H9 (cell line): ENCODE measurements at regions not wholly inside any gene's neighbourhood (a gene's known extent, or its start where the extent isn't known, plus 50 kb on each side); places are given as distances from the start of the nearest gene placed in this dataset.

ENCODE experiments used
- DNase-seq: peaks from one replicate; pipeline ENCODE4 v3.0.0-alpha.2; 2017
- H2AFZ ChIP-seq: one replicate; pipeline ENCODE4 v1.6.1; 2013; ENCODE audit warnings: mild to moderate bottlenecking, low read length, control low read depth, moderate library complexity
- H2AK5ac ChIP-seq: 2 replicates; pipeline ENCODE4 v1.6.1; 2013; ENCODE audit warnings: low read length, control low read depth, mixed read lengths; ENCODE audit not compliant: insufficient read length
- H2BK120ac ChIP-seq: one replicate; pipeline ENCODE4 v1.6.1; 2013; ENCODE audit warnings: low read depth, mild to moderate bottlenecking, low read length, control low read depth, inconsistent platforms; ENCODE audit not compliant: poor library complexity, severe bottlenecking
- H2BK12ac ChIP-seq: 2 replicates; pipeline ENCODE4 v1.6.1; 2013; ENCODE audit warnings: low read length, control low read depth, mixed read lengths, low read depth; ENCODE audit not compliant: insufficient read length
- H2BK15ac ChIP-seq: 2 replicates; pipeline ENCODE4 v1.6.1; 2013; ENCODE audit warnings: low read depth, low read length, control low read depth
- H2BK20ac ChIP-seq: one replicate; pipeline ENCODE4 v1.6.1; 2013; ENCODE audit warnings: low read depth, mild to moderate bottlenecking, low read length, control low read depth, inconsistent platforms; ENCODE audit not compliant: poor library complexity, severe bottlenecking
- H2BK5ac ChIP-seq: 2 replicates; pipeline ENCODE4 v1.6.1; 2013; ENCODE audit warnings: low read length, control low read depth, mixed read lengths; ENCODE audit not compliant: insufficient read length
- H3K14ac ChIP-seq: 2 replicates; pipeline ENCODE4 v1.6.1; 2013; ENCODE audit warnings: low read length, control low read depth; ENCODE audit not compliant: insufficient read depth
- H3K18ac ChIP-seq: 2 replicates; pipeline ENCODE4 v1.6.1; 2013; ENCODE audit warnings: low read depth, mild to moderate bottlenecking, mixed read lengths, low read length, control low read depth; ENCODE audit not compliant: insufficient read length
- H3K23ac ChIP-seq: 2 replicates; pipeline ENCODE4 v1.6.1; 2013; ENCODE audit warnings: low read length, control low read depth, mixed read lengths, low read depth; ENCODE audit not compliant: insufficient read length
- H3K23me2 ChIP-seq: 2 replicates; pipeline ENCODE4 v1.6.1; 2013; ENCODE audit warnings: low read depth, mild to moderate bottlenecking, mixed read lengths, low read length, control low read depth; ENCODE audit not compliant: insufficient read length, poor library complexity, severe bottlenecking
- H3K27ac ChIP-seq: 2 replicates; pipeline ENCODE4 v1.5.1; 2013; ENCODE audit warnings: low read length, control low read depth, mixed read lengths, low read depth; ENCODE audit not compliant: insufficient read length
- H3K27me3 ChIP-seq: 2 replicates; pipeline ENCODE4 v1.6.1; 2013; ENCODE audit warnings: low read length, control low read depth, inconsistent platforms; ENCODE audit not compliant: insufficient read depth
- H3K4ac ChIP-seq: 2 replicates; pipeline ENCODE4 v1.6.1; 2013; ENCODE audit warnings: low read depth, mild to moderate bottlenecking, control low read depth, inconsistent platforms, low read length, moderate library complexity
- H3K4me1 ChIP-seq: 2 replicates; pipeline ENCODE4 v1.6.1; 2013; ENCODE audit warnings: low read length, control low read depth, inconsistent platforms; ENCODE audit not compliant: insufficient read depth
- H3K4me2 ChIP-seq: 2 replicates; pipeline ENCODE4 v1.6.1; 2013; ENCODE audit warnings: low read length, control low read depth, mixed read lengths; ENCODE audit not compliant: insufficient read length, insufficient read depth
- H3K56ac ChIP-seq: 2 replicates; pipeline ENCODE4 v1.6.1; 2013; ENCODE audit warnings: low read depth, mild to moderate bottlenecking, mixed read lengths, low read length, control low read depth; ENCODE audit not compliant: insufficient read length
- H3K79me1 ChIP-seq: 2 replicates; pipeline ENCODE4 v1.6.1; 2013; ENCODE audit warnings: low read depth, mild to moderate bottlenecking, moderate library complexity, low read length, control low read depth, inconsistent platforms; ENCODE audit not compliant: insufficient read depth, poor library complexity, severe bottlenecking
- H3K79me2 ChIP-seq: 2 replicates; pipeline ENCODE4 v1.6.1; 2013; ENCODE audit warnings: low read length, control low read depth, inconsistent platforms; ENCODE audit not compliant: insufficient read depth
- H3K9ac ChIP-seq: 2 replicates; pipeline ENCODE4 v1.6.1; 2013; ENCODE audit warnings: low read length, control low read depth, mixed read lengths; ENCODE audit not compliant: insufficient read length; ENCODE audit errors: extremely low read depth
- H3K9me3 ChIP-seq: one replicate; pipeline ENCODE4 v1.6.1; 2013; ENCODE audit warnings: low read depth, low read length, inconsistent platforms; ENCODE audit not compliant: control insufficient read depth
- H3T11ph ChIP-seq: one replicate; pipeline ENCODE4 v1.6.1; 2013; ENCODE audit warnings: mild to moderate bottlenecking, low read length, control low read depth, inconsistent platforms
- H4K20me1 ChIP-seq: one replicate; pipeline ENCODE4 v1.6.1; 2013; ENCODE audit not compliant: control insufficient read depth, insufficient read length, insufficient read depth
- H4K5ac ChIP-seq: 2 replicates; pipeline ENCODE4 v1.6.1; 2013; ENCODE audit warnings: low read depth, mild to moderate bottlenecking, mixed read lengths, low read length, control low read depth; ENCODE audit not compliant: insufficient read length
- H4K8ac ChIP-seq: replicated peaks from 2 replicates; pipeline ENCODE4 v1.6.1; 2013; ENCODE audit warnings: low read length, control low read depth, mixed read lengths, low read depth; ENCODE audit not compliant: insufficient read length
- H4K91ac ChIP-seq: 2 replicates; pipeline ENCODE4 v1.6.1; 2013; ENCODE audit warnings: low read depth, mild to moderate bottlenecking, moderate library complexity, mixed read lengths, low read length, control low read depth; ENCODE audit not compliant: insufficient read length
- H3K27ac Mint-ChIP-seq, 3 experiments: 2 replicates in 2 of 3; 3 replicates in 1 of 3; pipeline ENCODE4 v1.8.0; 2020 to 2021; ENCODE audit warnings: mixed read lengths in 3 of 3, mild to moderate bottlenecking in 1 of 3, moderate library complexity in 1 of 3
- H3K27me3 Mint-ChIP-seq: 2 replicates; pipeline ENCODE4 v1.8.0; 2021; ENCODE audit warnings: low read depth, mild to moderate bottlenecking, moderate library complexity, mixed read lengths
- H3K36me3 Mint-ChIP-seq, 3 experiments: 2 replicates in 2 of 3; 3 replicates in 1 of 3; pipeline ENCODE4 v1.8.0; 2020 to 2021; ENCODE audit warnings: low read depth in 3 of 3, mixed read lengths in 3 of 3; ENCODE audit not compliant: insufficient read depth in 1 of 3
- H3K4me1 Mint-ChIP-seq, 2 experiments: 2 replicates each; pipeline ENCODE4 v1.8.0; 2020; ENCODE audit warnings: mixed read lengths in 2 of 2
- H3K4me3 Mint-ChIP-seq, 2 experiments: 2 replicates in 1 of 2; 3 replicates in 1 of 2; pipeline ENCODE4 v1.8.0; 2020 to 2021; ENCODE audit warnings: mild to moderate bottlenecking in 2 of 2, mixed read lengths in 2 of 2, moderate library complexity in 1 of 2
- H3K9me3 Mint-ChIP-seq, 2 experiments: 2 replicates in 1 of 2; 3 replicates in 1 of 2; pipeline ENCODE4 v1.8.0; 2020; ENCODE audit warnings: mild to moderate bottlenecking in 2 of 2, mixed read lengths in 2 of 2, moderate library complexity in 1 of 2
- CTCF ChIP-seq: fragments of 200-600 bp; sonication (generic); conservative IDR thresholded peaks from 3 replicates; pipeline ENCODE4 v1.8.0; 2021; ENCODE audit warnings: antibody characterized with exemption, mild to moderate bottlenecking
- WGBS: extraction: QIAGEN DNeasy Blood & Tissue Kit; methylation state at CpG from one replicate; pipeline ENCODE4 v1.1.7; 2013; ENCODE audit warnings: missing lambda C conversion rate, low lambda C conversion rate, mixed read lengths; ENCODE audit not compliant: insufficient read length; ENCODE audit errors: extremely low coverage; 5-methylcytosine and 5-hydroxymethylcytosine counted together

DNA sequence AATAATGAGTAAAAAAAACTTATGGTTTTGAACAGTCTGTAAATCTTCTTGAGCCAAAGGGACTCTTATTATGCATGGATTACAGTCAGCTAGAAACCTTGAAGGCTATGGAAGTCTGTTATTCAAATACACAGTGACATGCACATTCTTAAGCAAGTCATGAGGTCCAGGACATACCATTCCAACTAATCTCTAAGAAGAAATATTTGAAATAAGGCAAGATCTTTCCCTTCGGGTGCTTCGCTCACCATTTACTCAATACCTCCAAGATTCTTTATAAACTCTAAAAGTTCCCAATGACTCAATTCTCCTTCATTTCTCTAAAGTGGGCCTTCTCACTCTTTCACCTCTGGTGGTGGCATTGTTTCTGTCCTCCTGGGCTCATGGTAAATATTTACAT is 811.0 kb downstream of the NR2F1-AS1 start:
- no peak overlapping the region for H2BK20ac ChIP-seq
- no peak overlapping the region for H3K27ac ChIP-seq
- H3K79me1 ChIP-seq, result no peaks in the 10 kb centered on the region
- no peak for TF ChIP-seq CTCF
- no peaks in the 10 kb centered on the region for H3K79me2 ChIP-seq
- H3K9me3 Mint-ChIP-seq, result no peaks in the 10 kb centered on the region
- H2BK12ac ChIP-seq, result no peak overlapping the region
- H4K5ac ChIP-seq, result no peak overlapping the region
- H3K27ac Mint-ChIP-seq, result no peak overlapping the region; a peak in 1 of 7 replicates
- DNase-seq, result no peak
- peaks cover 2 to 6% of the 10 kb centered on the region in 2 experiments; a peak in 3 of 4 replicates for H3K4me1 Mint-ChIP-seq
- H3T11ph ChIP-seq, result no peak overlapping the region
- H3K4me1 ChIP-seq, result no peaks in the 10 kb centered on the region
- no peak overlapping the region for H3K56ac ChIP-seq
- WGBS, result no CpG with 5 or more reads among the region's 2 CpGs
- H3K9me3 ChIP-seq, result no peaks in the 10 kb centered on the region
- H4K20me1 ChIP-seq, result no peaks in the 10 kb centered on the region
- no peak overlapping the region for H3K23ac ChIP-seq
- H3K14ac ChIP-seq, result no peak overlapping the region
- H2BK5ac ChIP-seq, result no peak overlapping the region
- H3K27me3 Mint-ChIP-seq, result peaks cover 1% of the 10 kb centered on the region; the same call in 1 of the 2 replicates
- no peaks in the 10 kb centered on the region for H3K23me2 ChIP-seq
- H3K27me3 ChIP-seq, result no peaks in the 10 kb centered on the region
- H2AFZ ChIP-seq, result no peak overlapping the region
- no peak overlapping the region for H2BK120ac ChIP-seq
- H4K91ac ChIP-seq, result no peak overlapping the region
- H3K4me3 Mint-ChIP-seq, result no peak overlapping the region
- H3K18ac ChIP-seq, result no peak overlapping the region
- no peak overlapping the region for H3K4me2 ChIP-seq
- H3K4ac ChIP-seq, result no peak overlapping the region
- H3K36me3 Mint-ChIP-seq, result no peaks in the 10 kb centered on the region; a peak in 1 of 7 replicates
- no peak overlapping the region for H2AK5ac ChIP-seq
- H2BK15ac ChIP-seq, result no peak overlapping the region
- H3K9ac ChIP-seq, result no peak overlapping the region
- no peak overlapping the region for H4K8ac ChIP-seq
